ENCODE measurements at regions not wholly inside any gene's neighbourhood (a gene's known extent, or its start where the extent isn't known, plus 50 kb on each side); places are given as distances from the start of the nearest gene placed in this dataset.
"Not testable (repeated sequence)": the region's sequence is repeated elsewhere in the genome, so short reads cannot be mapped to it uniquely, and the experiment has no call there.

GRCh38 chr12:42019746-42020145, 124.9 kb downstream of the GXYLT1 start:
- TF ChIP-seq CTCF (IDR thresholded peaks at IDR 0.05; ENCODE audit: borderline replicate concordance, control extremely low read depth, extremely low read depth, insufficient read depth, missing control alignments) = no peak
- no peak for DNase-seq (ENCODE audit: low spot score)
- in situ Hi-C loops (cut with MboI; ENCODE audit: low sequenced_read_pairs, unreplicated experiment) = loop anchor here (25.0 kb wide), 2 partner anchors 732 to 1082 kb away; no protein-coding TSS in a partner anchor

- in situ Hi-C loops (cut with MboI; ENCODE audit: low sequenced_read_pairs, unreplicated experiment) = loop anchor here (25.0 kb wide), 2 partner anchors 730 to 1080 kb away; no protein-coding TSS in a partner anchor
- DNase-seq (ENCODE audit: low spot score) = no peak
- no peak for TF ChIP-seq CTCF (IDR thresholded peaks at IDR 0.05; ENCODE audit: borderline replicate concordance, control extremely low read depth, extremely low read depth, insufficient read depth, missing control alignments)
Measured at GRCh38 chr12:42017051-42017450, 127.6 kb downstream of the GXYLT1 start.

- DNase-seq (ENCODE audit: low spot score) = no peak
- in situ Hi-C loops (cut with MboI; ENCODE audit: low sequenced_read_pairs, unreplicated experiment) = loop anchor here (25.0 kb wide), 2 partner anchors 728 to 1078 kb away; no protein-coding TSS in a partner anchor
Measured at GRCh38 chr12:42015051-42015461, 129.6 kb downstream of the GXYLT1 start.

GRCh38 chr12:42012501-42012900, 132.2 kb downstream of the GXYLT1 start:
- in situ Hi-C loops (cut with MboI; ENCODE audit: low sequenced_read_pairs, unreplicated experiment) = loop anchor here (25.0 kb wide), 2 partner anchors 725 to 1075 kb away; no protein-coding TSS in a partner anchor
- DNase-seq (ENCODE audit: low spot score) = not testable (repeated sequence)

More at GRCh38 chr12:42015051-42015461, 129.6 kb downstream of the GXYLT1 start:
- no peak for TF ChIP-seq CTCF (IDR thresholded peaks at IDR 0.05; ENCODE audit: borderline replicate concordance, control extremely low read depth, extremely low read depth, insufficient read depth, missing control alignments)

GRCh38 chr12:42010715-42011114, 134.0 kb downstream of the GXYLT1 start:
- no peak for TF ChIP-seq CTCF (IDR thresholded peaks at IDR 0.05; ENCODE audit: borderline replicate concordance, control extremely low read depth, extremely low read depth, insufficient read depth, missing control alignments)
- in situ Hi-C loops (cut with MboI; ENCODE audit: low sequenced_read_pairs, unreplicated experiment) = loop anchor here (25.0 kb wide), 2 partner anchors 723 to 1073 kb away; no protein-coding TSS in a partner anchor
- DNase-seq (ENCODE audit: low spot score) = no peak

- in situ Hi-C loops (cut with MboI; ENCODE audit: low sequenced_read_pairs, unreplicated experiment) = loop anchor here (25.0 kb wide), 2 partner anchors 723 to 1073 kb away; no protein-coding TSS in a partner anchor
- no peak for DNase-seq (ENCODE audit: low spot score)
- no peak for TF ChIP-seq CTCF (IDR thresholded peaks at IDR 0.05; ENCODE audit: borderline replicate concordance, control extremely low read depth, extremely low read depth, insufficient read depth, missing control alignments)
Measured at GRCh38 chr12:42010257-42010656, 134.4 kb downstream of the GXYLT1 start.

- no peak for DNase-seq (ENCODE audit: low spot score)
- in situ Hi-C loops (cut with MboI; ENCODE audit: low sequenced_read_pairs, unreplicated experiment) = loop anchor here (25.0 kb wide), 2 partner anchors 722 to 1072 kb away; no protein-coding TSS in a partner anchor
- TF ChIP-seq CTCF (IDR thresholded peaks at IDR 0.05; ENCODE audit: borderline replicate concordance, control extremely low read depth, extremely low read depth, insufficient read depth, missing control alignments) = no peak
Measured at GRCh38 chr12:42008996-42009395, 135.7 kb downstream of the GXYLT1 start.

Measured in GM13976 (cell line).